ENCODE measurements at regions not wholly inside any gene's neighbourhood (a gene's known extent, or its start where the extent isn't known, plus 50 kb on each side); places are given as distances from the start of the nearest gene placed in this dataset.

DNA sequence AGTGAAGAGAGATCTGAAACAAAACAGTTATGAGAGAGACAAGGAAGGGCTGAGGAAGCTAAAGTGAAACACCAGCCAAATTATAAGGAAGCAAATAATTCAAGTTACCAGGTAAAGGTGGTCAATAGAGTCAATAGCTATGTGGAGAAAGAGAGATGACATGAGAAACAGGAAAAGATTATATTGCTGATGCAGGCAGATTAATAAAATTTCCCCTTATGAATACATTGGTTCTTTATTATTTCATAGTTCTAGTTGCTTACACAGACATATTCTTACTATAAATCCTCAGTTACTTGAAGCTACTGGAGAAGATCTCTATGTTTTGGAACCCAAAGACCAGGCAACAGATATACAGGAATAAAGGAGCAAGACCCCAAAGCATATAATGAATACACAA is 273.7 kb upstream of the CTSO start:
- no peaks in the 10 kb centered on the region for H3K27me3 ChIP-seq (ENCODE audit: control insufficient read depth in 5 of 5, insufficient read depth in 4 of 5, low read length in 5 of 5)
- H3K9me3 ChIP-seq (ENCODE audit: control insufficient read depth in 5 of 5, low read length in 5 of 5), result no peaks in the 10 kb centered on the region
- H3K36me3 ChIP-seq (ENCODE audit: control insufficient read depth in 5 of 5, insufficient read depth in 5 of 5, low read length in 5 of 5), result no peaks in the 10 kb centered on the region
- H3K4me3 ChIP-seq (ENCODE audit: low read depth in 1 of 5, low read length in 5 of 5), result no peak overlapping the region
- H3K9ac ChIP-seq (ENCODE audit: low read length in 5 of 5), result no peak overlapping the region
- H3K27ac ChIP-seq (ENCODE audit: low read depth, low read length), result no peak overlapping the region
- peaks cover 0 to 8% (median 0%) of the 10 kb centered on the region in 5 donors for H3K4me1 ChIP-seq (ENCODE audit: control insufficient read depth in 5 of 5, insufficient read depth in 5 of 5, low read length in 5 of 5)

DNA sequence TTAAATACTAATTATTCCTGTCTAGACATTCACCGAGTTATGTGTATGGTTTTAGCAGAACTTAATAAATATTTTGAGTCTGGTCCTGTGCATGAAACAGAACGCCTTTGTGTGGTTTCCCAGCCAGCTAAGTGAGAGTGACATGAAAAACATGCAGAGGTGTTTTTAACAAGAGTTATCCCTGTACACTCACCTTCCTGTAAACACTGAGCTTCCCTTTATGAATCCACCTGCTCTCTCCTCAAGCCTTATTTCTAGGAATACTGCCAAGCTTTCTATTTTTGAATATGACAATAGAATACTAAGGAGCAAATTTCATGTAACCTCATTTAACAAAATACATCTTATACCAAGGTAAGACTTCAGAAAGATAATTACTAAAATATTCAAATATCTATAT is 270.3 kb upstream of the CTSO start:
- Histone ChIP-seq H3K27me3 (ENCODE audit: control insufficient read depth in 5 of 5, insufficient read depth in 4 of 5, low read length in 5 of 5) (no peaks in the 10 kb centered on the region), H3K9me3 (ENCODE audit: control insufficient read depth in 5 of 5, low read length in 5 of 5) (no peaks in the 10 kb centered on the region), H3K4me1 (ENCODE audit: control insufficient read depth in 5 of 5, insufficient read depth in 5 of 5, low read length in 5 of 5) (no peaks in the 10 kb centered on the region), H3K4me3 (ENCODE audit: low read depth in 1 of 5, low read length in 5 of 5) (no peak overlapping the region), H3K27ac (ENCODE audit: low read depth, low read length) (no peak overlapping the region), H3K36me3 (ENCODE audit: control insufficient read depth in 5 of 5, insufficient read depth in 5 of 5, low read length in 5 of 5) (no peaks in the 10 kb centered on the region), H3K9ac (ENCODE audit: low read length in 5 of 5) (no peak overlapping the region)

DNA sequence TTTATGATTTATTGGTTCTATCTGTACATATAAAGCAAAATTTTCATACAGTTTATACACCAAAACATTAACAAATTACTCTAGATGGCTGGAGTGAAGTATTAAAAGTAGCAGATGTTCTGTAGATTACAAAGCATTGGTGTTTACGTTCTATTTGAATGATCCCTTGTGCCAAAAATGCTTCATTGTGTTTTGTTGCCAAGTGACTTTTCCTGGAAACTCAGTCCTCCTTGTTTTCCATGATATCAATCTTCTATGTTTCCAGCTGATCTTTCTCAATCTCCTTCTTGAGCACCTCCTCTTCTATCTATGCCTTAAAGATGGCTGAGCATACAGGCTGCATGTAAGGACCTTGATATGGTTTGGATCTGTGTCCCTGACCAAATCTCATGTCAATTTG is 263.6 kb upstream of the CTSO start:
- Histone ChIP-seq H3K4me1 (ENCODE audit: control insufficient read depth in 5 of 5, insufficient read depth in 5 of 5, low read length in 5 of 5) (peaks cover 0 to 4% (median 0%) of the 10 kb centered on the region in 5 donors), H3K36me3 (ENCODE audit: control insufficient read depth in 5 of 5, insufficient read depth in 5 of 5, low read length in 5 of 5) (no peaks in the 10 kb centered on the region), H3K4me3 (ENCODE audit: low read depth in 1 of 5, low read length in 5 of 5) (no peak overlapping the region), H3K27me3 (ENCODE audit: control insufficient read depth in 5 of 5, insufficient read depth in 4 of 5, low read length in 5 of 5) (no peaks in the 10 kb centered on the region), H3K9me3 (ENCODE audit: control insufficient read depth in 5 of 5, low read length in 5 of 5) (peaks cover 0 to 3% (median 0%) of the 10 kb centered on the region in 5 donors), H3K9ac (ENCODE audit: low read length in 5 of 5) (no peak overlapping the region), H3K27ac (ENCODE audit: low read depth, low read length) (no peak overlapping the region)

DNA sequence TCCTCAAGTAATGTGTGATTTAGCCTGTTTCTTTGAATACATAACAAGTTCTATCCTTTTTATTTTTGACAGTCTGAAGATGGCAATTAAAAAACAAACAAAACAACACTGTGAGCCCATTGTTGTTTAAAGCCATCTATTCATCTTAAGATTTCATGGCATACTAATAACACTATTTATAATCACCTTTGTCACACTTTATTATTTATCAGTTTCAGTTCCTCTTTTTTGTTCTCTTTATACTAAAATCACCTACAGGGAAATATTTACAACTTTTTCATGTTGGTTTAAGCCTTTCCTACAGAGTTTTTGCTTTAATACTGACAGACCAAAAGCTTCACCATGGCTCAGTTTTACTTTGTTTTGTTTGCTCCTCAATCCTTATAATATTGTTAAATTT is 247.4 kb upstream of the CTSO start:
- Histone ChIP-seq H3K4me3 (ENCODE audit: low read depth in 1 of 5, low read length in 5 of 5) (no peak overlapping the region), H3K9me3 (ENCODE audit: control insufficient read depth in 5 of 5, low read length in 5 of 5) (no peaks in the 10 kb centered on the region), H3K4me1 (ENCODE audit: control insufficient read depth in 5 of 5, insufficient read depth in 5 of 5, low read length in 5 of 5) (no peaks in the 10 kb centered on the region), H3K9ac (ENCODE audit: low read length in 5 of 5) (no peak overlapping the region), H3K27ac (ENCODE audit: low read depth, low read length) (no peak overlapping the region), H3K36me3 (ENCODE audit: control insufficient read depth in 5 of 5, insufficient read depth in 5 of 5, low read length in 5 of 5) (no peaks in the 10 kb centered on the region), H3K27me3 (ENCODE audit: control insufficient read depth in 5 of 5, insufficient read depth in 4 of 5, low read length in 5 of 5) (no peaks in the 10 kb centered on the region)

DNA sequence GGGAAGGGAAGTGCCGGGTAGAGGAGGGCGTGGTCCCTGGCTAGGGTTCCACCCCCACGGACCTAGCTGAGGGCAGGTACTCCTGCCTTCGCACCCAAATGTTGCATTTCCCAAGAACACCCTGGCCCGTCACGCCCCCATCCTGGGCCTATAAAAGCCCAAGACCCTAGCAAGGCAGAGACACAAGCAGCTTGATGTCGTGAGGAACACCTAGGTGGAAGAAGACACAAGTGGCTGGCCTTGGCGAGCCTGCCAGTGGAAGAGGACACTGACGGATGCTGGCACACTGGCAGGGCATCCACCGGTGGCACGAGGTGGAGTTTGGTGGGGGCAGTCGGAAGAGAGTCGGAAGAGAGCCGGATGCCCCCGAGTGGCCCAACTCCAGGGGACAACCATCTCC is 244.8 kb upstream of the CTSO start:
- no peak overlapping the region for H3K9ac ChIP-seq (ENCODE audit: low read length in 5 of 5)
- H3K4me3 ChIP-seq (ENCODE audit: low read depth in 1 of 5, low read length in 5 of 5), result no peak overlapping the region
- no peaks in the 10 kb centered on the region for H3K36me3 ChIP-seq (ENCODE audit: control insufficient read depth in 5 of 5, insufficient read depth in 5 of 5, low read length in 5 of 5)
- no peaks in the 10 kb centered on the region for H3K4me1 ChIP-seq (ENCODE audit: control insufficient read depth in 5 of 5, insufficient read depth in 5 of 5, low read length in 5 of 5)
- no peaks in the 10 kb centered on the region for H3K27me3 ChIP-seq (ENCODE audit: control insufficient read depth in 5 of 5, insufficient read depth in 4 of 5, low read length in 5 of 5)
- H3K9me3 ChIP-seq (ENCODE audit: control insufficient read depth in 5 of 5, low read length in 5 of 5), result no peaks in the 10 kb centered on the region
- H3K27ac ChIP-seq (ENCODE audit: low read depth, low read length), result no peak overlapping the region

DNA sequence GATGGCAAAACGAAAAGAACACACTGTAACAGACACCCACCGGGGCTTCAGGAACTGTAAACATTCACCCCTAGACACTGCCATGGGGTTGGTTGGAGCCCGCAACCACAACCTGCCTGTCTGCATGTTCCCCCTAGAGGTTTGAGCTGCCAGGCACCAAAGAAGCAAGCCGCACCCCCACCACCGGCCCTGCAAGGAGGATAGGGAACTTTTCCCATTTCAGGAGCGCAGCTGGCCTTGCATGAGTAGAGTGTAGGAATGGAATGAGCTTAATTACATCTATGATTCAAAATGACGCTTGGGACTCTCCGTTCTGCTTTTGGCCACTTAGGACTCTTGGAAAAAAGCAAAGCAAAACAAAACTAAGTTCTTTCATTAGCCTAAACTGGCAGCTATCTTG is 243.6 kb upstream of the CTSO start:
- H3K27me3 ChIP-seq (ENCODE audit: control insufficient read depth in 5 of 5, insufficient read depth in 4 of 5, low read length in 5 of 5), result no peaks in the 10 kb centered on the region
- no peaks in the 10 kb centered on the region for H3K4me1 ChIP-seq (ENCODE audit: control insufficient read depth in 5 of 5, insufficient read depth in 5 of 5, low read length in 5 of 5)
- H3K36me3 ChIP-seq (ENCODE audit: control insufficient read depth in 5 of 5, insufficient read depth in 5 of 5, low read length in 5 of 5), result no peaks in the 10 kb centered on the region
- H3K4me3 ChIP-seq (ENCODE audit: low read depth in 1 of 5, low read length in 5 of 5), result no peak overlapping the region
- no peak overlapping the region for H3K9ac ChIP-seq (ENCODE audit: low read length in 5 of 5)
- H3K9me3 ChIP-seq (ENCODE audit: control insufficient read depth in 5 of 5, low read length in 5 of 5), result no peaks in the 10 kb centered on the region
- no peak overlapping the region for H3K27ac ChIP-seq (ENCODE audit: low read depth, low read length)

DNA sequence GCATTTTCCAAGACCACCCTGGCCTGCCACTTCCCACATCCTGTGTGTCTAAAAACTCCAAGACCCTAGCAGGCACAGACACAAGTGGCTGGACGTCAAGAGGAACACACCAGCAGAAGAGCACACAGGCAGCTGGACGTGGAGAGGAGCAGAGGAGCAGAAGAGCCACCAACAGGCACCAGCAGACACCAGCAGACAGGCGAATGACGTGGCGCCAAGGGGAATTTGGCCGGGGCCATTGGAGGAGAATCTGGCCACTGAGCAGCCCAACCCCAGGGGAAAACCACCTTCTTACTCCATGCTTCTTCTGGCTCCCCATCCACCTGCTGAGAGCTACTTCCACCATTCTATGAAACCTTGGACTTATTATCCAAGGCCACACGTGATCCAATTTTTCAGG is 243.1 kb upstream of the CTSO start:
- no peak overlapping the region for H3K9ac ChIP-seq (ENCODE audit: low read length in 5 of 5)
- H3K36me3 ChIP-seq (ENCODE audit: control insufficient read depth in 5 of 5, insufficient read depth in 5 of 5, low read length in 5 of 5), result no peaks in the 10 kb centered on the region
- no peaks in the 10 kb centered on the region for H3K4me1 ChIP-seq (ENCODE audit: control insufficient read depth in 5 of 5, insufficient read depth in 5 of 5, low read length in 5 of 5)
- H3K9me3 ChIP-seq (ENCODE audit: control insufficient read depth in 5 of 5, low read length in 5 of 5), result no peaks in the 10 kb centered on the region
- no peak overlapping the region for H3K4me3 ChIP-seq (ENCODE audit: low read depth in 1 of 5, low read length in 5 of 5)
- H3K27ac ChIP-seq (ENCODE audit: low read depth, low read length), result no peak overlapping the region
- H3K27me3 ChIP-seq (ENCODE audit: control insufficient read depth in 5 of 5, insufficient read depth in 4 of 5, low read length in 5 of 5), result no peaks in the 10 kb centered on the region

DNA sequence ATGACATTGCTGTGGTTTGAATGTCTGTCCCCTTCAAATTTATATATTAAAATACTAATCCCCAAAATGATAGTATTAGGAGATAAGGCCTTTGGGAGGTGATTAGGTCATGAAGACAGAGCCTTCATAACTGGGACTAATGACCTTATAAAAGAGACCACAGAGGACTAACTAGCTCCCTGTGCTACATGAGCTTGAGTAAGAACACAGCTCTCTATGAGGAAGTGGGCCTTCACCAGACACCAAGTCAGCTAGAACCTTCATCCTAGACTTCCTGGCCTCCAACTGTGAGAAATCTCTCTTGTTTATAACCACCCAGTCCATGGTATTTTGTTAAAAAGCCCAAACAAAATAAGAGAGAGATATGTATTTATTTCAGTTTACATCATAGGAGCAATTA is 242.2 kb upstream of the CTSO start:
- no peak overlapping the region for H3K4me3 ChIP-seq (ENCODE audit: low read depth in 1 of 5, low read length in 5 of 5)

DNA sequence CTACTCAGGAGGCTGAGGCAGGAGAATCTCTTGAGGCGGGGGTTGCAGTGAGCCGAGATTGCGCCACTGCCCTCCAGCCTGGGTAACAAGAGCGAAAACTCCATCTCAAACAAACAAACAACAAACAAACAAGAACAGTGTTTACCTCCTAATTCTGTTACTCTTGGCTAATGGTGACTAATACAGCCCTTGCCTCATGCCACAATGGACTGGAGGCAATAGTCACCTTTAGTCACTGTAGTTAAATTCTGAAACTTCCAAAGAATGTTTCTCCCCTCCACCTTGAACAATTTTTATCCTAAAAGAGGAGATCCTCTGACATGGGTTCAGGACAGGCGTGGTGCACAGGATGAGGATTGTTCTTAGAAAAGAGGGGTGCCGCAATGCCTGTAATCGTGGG is 241.2 kb upstream of the CTSO start:
- Histone ChIP-seq H3K27me3 (ENCODE audit: control insufficient read depth in 5 of 5, insufficient read depth in 4 of 5, low read length in 5 of 5) (no peaks in the 10 kb centered on the region), H3K4me1 (ENCODE audit: control insufficient read depth in 5 of 5, insufficient read depth in 5 of 5, low read length in 5 of 5) (no peaks in the 10 kb centered on the region), H3K27ac (ENCODE audit: low read depth, low read length) (no peak overlapping the region), H3K36me3 (ENCODE audit: control insufficient read depth in 5 of 5, insufficient read depth in 5 of 5, low read length in 5 of 5) (no peaks in the 10 kb centered on the region), H3K4me3 (ENCODE audit: low read depth in 1 of 5, low read length in 5 of 5) (no peak overlapping the region), H3K9ac (ENCODE audit: low read length in 5 of 5) (no peak overlapping the region), H3K9me3 (ENCODE audit: control insufficient read depth in 5 of 5, low read length in 5 of 5) (no peaks in the 10 kb centered on the region)

More for the DNA sequence above, 242.2 kb upstream of the CTSO start:
- Histone ChIP-seq H3K36me3 (ENCODE audit: control insufficient read depth in 5 of 5, insufficient read depth in 5 of 5, low read length in 5 of 5) (no peaks in the 10 kb centered on the region), H3K9ac (ENCODE audit: low read length in 5 of 5) (no peak overlapping the region), H3K4me1 (ENCODE audit: control insufficient read depth in 5 of 5, insufficient read depth in 5 of 5, low read length in 5 of 5) (no peaks in the 10 kb centered on the region), H3K9me3 (ENCODE audit: control insufficient read depth in 5 of 5, low read length in 5 of 5) (no peaks in the 10 kb centered on the region), H3K27ac (ENCODE audit: low read depth, low read length) (no peak overlapping the region), H3K27me3 (ENCODE audit: control insufficient read depth in 5 of 5, insufficient read depth in 4 of 5, low read length in 5 of 5) (no peaks in the 10 kb centered on the region)

DNA sequence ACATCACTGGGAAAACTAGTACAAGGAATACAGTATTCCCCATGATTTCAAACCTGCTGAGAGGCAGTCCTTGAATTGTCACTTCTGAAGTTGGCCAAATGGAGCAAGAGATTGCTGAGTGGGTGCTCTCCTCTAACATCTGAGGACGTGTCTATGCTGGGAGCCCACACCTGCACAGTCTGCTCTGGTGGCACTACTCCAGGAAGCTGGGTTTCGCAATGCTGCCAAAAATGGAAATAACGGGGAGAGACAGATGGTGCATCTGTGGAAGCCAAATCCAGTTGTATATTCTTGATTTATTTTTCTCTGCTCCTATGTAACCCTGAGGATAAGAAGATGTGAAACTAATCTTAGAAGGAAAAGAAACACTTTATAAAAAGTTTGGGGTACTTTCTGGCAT is 240.1 kb upstream of the CTSO start:
- Histone ChIP-seq H3K4me1 (ENCODE audit: control insufficient read depth in 5 of 5, insufficient read depth in 5 of 5, low read length in 5 of 5) (no peaks in the 10 kb centered on the region), H3K27ac (ENCODE audit: low read depth, low read length) (no peak overlapping the region), H3K27me3 (ENCODE audit: control insufficient read depth in 5 of 5, insufficient read depth in 4 of 5, low read length in 5 of 5) (no peaks in the 10 kb centered on the region), H3K4me3 (ENCODE audit: low read depth in 1 of 5, low read length in 5 of 5) (no peak overlapping the region), H3K36me3 (ENCODE audit: control insufficient read depth in 5 of 5, insufficient read depth in 5 of 5, low read length in 5 of 5) (no peaks in the 10 kb centered on the region), H3K9me3 (ENCODE audit: control insufficient read depth in 5 of 5, low read length in 5 of 5) (no peaks in the 10 kb centered on the region), H3K9ac (ENCODE audit: low read length in 5 of 5) (no peak overlapping the region)

DNA sequence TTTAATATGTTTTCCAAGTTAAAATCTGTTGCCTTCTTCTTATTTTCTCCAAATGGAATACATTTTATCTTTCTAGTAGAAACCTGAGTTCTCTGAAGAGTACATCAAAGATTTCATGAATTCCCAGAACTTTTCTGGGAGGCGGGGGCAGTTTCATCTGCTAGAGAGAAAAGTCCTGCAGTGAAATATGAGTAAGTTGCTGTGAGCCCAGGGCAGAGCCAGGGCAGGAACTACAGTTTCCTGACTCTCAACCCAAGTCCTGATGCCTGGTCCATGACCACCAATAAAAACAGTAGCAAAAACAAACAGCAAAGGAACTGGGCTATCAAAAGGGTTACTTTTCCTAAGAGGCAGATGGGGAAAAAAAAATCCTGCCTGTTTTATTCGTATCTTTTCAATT is 239.4 kb upstream of the CTSO start:
- no peak overlapping the region for H3K27ac ChIP-seq (ENCODE audit: low read depth, low read length)
- H3K4me3 ChIP-seq (ENCODE audit: low read depth in 1 of 5, low read length in 5 of 5), result no peak overlapping the region
- no peaks in the 10 kb centered on the region for H3K4me1 ChIP-seq (ENCODE audit: control insufficient read depth in 5 of 5, insufficient read depth in 5 of 5, low read length in 5 of 5)
- no peak overlapping the region for H3K9ac ChIP-seq (ENCODE audit: low read length in 5 of 5)
- H3K27me3 ChIP-seq (ENCODE audit: control insufficient read depth in 5 of 5, insufficient read depth in 4 of 5, low read length in 5 of 5), result no peaks in the 10 kb centered on the region
- no peaks in the 10 kb centered on the region for H3K36me3 ChIP-seq (ENCODE audit: control insufficient read depth in 5 of 5, insufficient read depth in 5 of 5, low read length in 5 of 5)
- no peaks in the 10 kb centered on the region for H3K9me3 ChIP-seq (ENCODE audit: control insufficient read depth in 5 of 5, low read length in 5 of 5)
